NCI-H82 (cell line): ENCODE measurements at regions not wholly inside any gene's neighbourhood (a gene's known extent, or its start where the extent isn't known, plus 50 kb on each side); places are given as distances from the start of the nearest gene placed in this dataset.
"Not testable (repeated sequence)": the region's sequence is repeated elsewhere in the genome, so short reads cannot be mapped to it uniquely, and the experiment has no call there.

ENCODE experiments used
- DNase-seq: peaks from one replicate; lab custom pipeline; 2025; lab: John Stamatoyannopoulos, UW

- no peak for DNase-seq
Observed at GRCh38 chr18:51458861-51459260, 261.4 kb upstream of the MEX3C start.

- no peak for DNase-seq
Observed at GRCh38 chr18:51461956-51462355, 264.5 kb upstream of the MEX3C start.

- DNase-seq: peak; percentile 77
Observed at GRCh38 chr18:51463483-51464136, 266.1 kb upstream of the MEX3C start.

GRCh38 chr18:51478908-51479307 lies 281.4 kb upstream of the MEX3C start:
- DNase-seq: no peak

- no peak for DNase-seq
Observed at GRCh38 chr18:51479736-51480135, 282.3 kb upstream of the MEX3C start.

GRCh38 chr18:51480407-51481261 lies 283.2 kb upstream of the MEX3C start:
- DNase-seq: peak; percentile 87

GRCh38 chr18:51486735-51487366 lies 289.4 kb upstream of the MEX3C start:
- DNase-seq: no peak

GRCh38 chr18:51490417-51490816 lies 292.9 kb upstream of the MEX3C start:
- DNase-seq: no peak

- DNase-seq: no peak
Observed at GRCh38 chr18:51490860-51491259, 293.4 kb upstream of the MEX3C start.

GRCh38 chr18:51491678-51492372 lies 294.3 kb upstream of the MEX3C start:
- DNase-seq: no peak

GRCh38 chr18:51498085-51498855 lies 300.8 kb upstream of the MEX3C start:
- no peak for DNase-seq

GRCh38 chr18:51503351-51503750 lies 305.9 kb upstream of the MEX3C start:
- no peak for DNase-seq

- no peak for DNase-seq
Observed at GRCh38 chr18:51506811-51507210, 309.3 kb upstream of the MEX3C start.

- not testable (repeated sequence) for DNase-seq
Observed at GRCh38 chr18:51508410-51508809, 310.9 kb upstream of the MEX3C start.

GRCh38 chr18:51510020-51510419 lies 312.5 kb upstream of the MEX3C start:
- no peak for DNase-seq

GRCh38 chr18:51513517-51513916 lies 316.0 kb upstream of the MEX3C start:
- peak; percentile 30 for DNase-seq

- DNase-seq: no peak
Observed at GRCh38 chr18:51514128-51514527, 316.6 kb upstream of the MEX3C start.

- DNase-seq: no peak
Observed at GRCh38 chr18:51516478-51517038, 319.1 kb upstream of the MEX3C start.

GRCh38 chr18:51519571-51519970 lies 322.1 kb upstream of the MEX3C start:
- peak; percentile 55 for DNase-seq

GRCh38 chr18:51520676-51521180 lies 323.2 kb upstream of the MEX3C start:
- no peak for DNase-seq

- no peak for DNase-seq
Observed at GRCh38 chr18:51522338-51522737, 324.9 kb upstream of the MEX3C start.
